ENCODE measurements at regions not wholly inside any gene's neighbourhood (a gene's known extent, or its start where the extent isn't known, plus 50 kb on each side); places are given as distances from the start of the nearest gene placed in this dataset.
"Not testable (repeated sequence)": the region's sequence is repeated elsewhere in the genome, so short reads cannot be mapped to it uniquely, and the experiment has no call there.

GRCh38 chr3:69494185-69494584 is 108.3 kb upstream of the FRMD4B start:
- no peak for DNase-seq
- no peaks in the 10 kb centered on the region for H3K36me3 Mint-ChIP-seq (ENCODE audit: low read depth)
- H3K4me3 Mint-ChIP-seq: no peak overlapping the region
- ChIA-PET CTCF (no interaction called here), POLR2A (no interaction called here)
- H3K27me3 Mint-ChIP-seq: peaks cover 3% of the 10 kb centered on the region
- H3K27ac Mint-ChIP-seq: no peak overlapping the region
- H3K4me1 Mint-ChIP-seq: no peaks in the 10 kb centered on the region
- H3K9me3 Mint-ChIP-seq: no peaks in the 10 kb centered on the region

- no peak for DNase-seq
- H3K9me3 Mint-ChIP-seq: no peaks in the 10 kb centered on the region
- no peaks in the 10 kb centered on the region for H3K4me1 Mint-ChIP-seq
- CTCF ChIA-PET: no interaction called here
- no peaks in the 10 kb centered on the region for H3K36me3 Mint-ChIP-seq (ENCODE audit: low read depth)
- H3K4me3 Mint-ChIP-seq: no peak overlapping the region
- H3K27ac Mint-ChIP-seq: no peak overlapping the region
- POLR2A ChIA-PET: no interaction called here
- H3K27me3 Mint-ChIP-seq: peaks cover 3% of the 10 kb centered on the region
Measured at GRCh38 chr3:69493157-69493556, 107.3 kb upstream of the FRMD4B start.

GRCh38 chr3:69491975-69492374 is 106.1 kb upstream of the FRMD4B start:
- Mint-ChIP-seq H3K4me1 (no peaks in the 10 kb centered on the region), H3K27me3 (peaks cover 6% of the 10 kb centered on the region), H3K4me3 (no peak overlapping the region), H3K36me3 (ENCODE audit: low read depth) (no peaks in the 10 kb centered on the region), H3K9me3 (no peaks in the 10 kb centered on the region), H3K27ac (no peak overlapping the region)
- no peak for DNase-seq
- CTCF ChIA-PET: no interaction called here
- POLR2A ChIA-PET: no interaction called here

- CTCF ChIA-PET: no interaction called here
Measured at GRCh38 chr3:69490971-69491370, 105.1 kb upstream of the FRMD4B start.

GRCh38 chr3:69490235-69490634 is 104.3 kb upstream of the FRMD4B start:
- H3K9me3 Mint-ChIP-seq: no peaks in the 10 kb centered on the region
- H3K36me3 Mint-ChIP-seq (ENCODE audit: low read depth): no peaks in the 10 kb centered on the region
- H3K4me1 Mint-ChIP-seq: no peaks in the 10 kb centered on the region
- no peak overlapping the region for H3K4me3 Mint-ChIP-seq
- POLR2A ChIA-PET: no interaction called here
- no peak overlapping the region for H3K27ac Mint-ChIP-seq
- H3K27me3 Mint-ChIP-seq: peaks cover 6% of the 10 kb centered on the region
- CTCF ChIA-PET: no interaction called here
- no peak for DNase-seq

More at GRCh38 chr3:69490971-69491370, 105.1 kb upstream of the FRMD4B start:
- DNase-seq: no peak
- no peak overlapping the region for H3K4me3 Mint-ChIP-seq
- H3K9me3 Mint-ChIP-seq: no peaks in the 10 kb centered on the region
- H3K36me3 Mint-ChIP-seq (ENCODE audit: low read depth): no peaks in the 10 kb centered on the region
- H3K4me1 Mint-ChIP-seq: no peaks in the 10 kb centered on the region
- POLR2A ChIA-PET: no interaction called here
- peaks cover 6% of the 10 kb centered on the region for H3K27me3 Mint-ChIP-seq
- H3K27ac Mint-ChIP-seq: no peak overlapping the region

GRCh38 chr3:69488026-69488425 is 102.1 kb upstream of the FRMD4B start:
- H3K4me3 Mint-ChIP-seq: no peak overlapping the region
- H3K4me1 Mint-ChIP-seq: no peaks in the 10 kb centered on the region
- POLR2A ChIA-PET: no interaction called here
- no peak overlapping the region for H3K27ac Mint-ChIP-seq
- CTCF ChIA-PET: interaction anchor here (1.1 kb wide), 1 partner anchor 208 kb away, joined by 3 read pairs; no protein-coding TSS in a partner anchor
- no peak for DNase-seq
- peaks cover 6% of the 10 kb centered on the region for H3K27me3 Mint-ChIP-seq
- no peaks in the 10 kb centered on the region for H3K36me3 Mint-ChIP-seq (ENCODE audit: low read depth)
- H3K9me3 Mint-ChIP-seq: no peaks in the 10 kb centered on the region

- H3K4me3 Mint-ChIP-seq: no peak overlapping the region
- POLR2A ChIA-PET: no interaction called here
Measured at GRCh38 chr3:69485489-69485888, 99.6 kb upstream of the FRMD4B start.

GRCh38 chr3:69484507-69485393 is 98.9 kb upstream of the FRMD4B start:
- Mint-ChIP-seq H3K36me3 (ENCODE audit: low read depth) (no peaks in the 10 kb centered on the region), H3K27me3 (peaks cover 5% of the 10 kb centered on the region), H3K4me3 (no peak overlapping the region), H3K4me1 (no peaks in the 10 kb centered on the region), H3K27ac (no peak overlapping the region), H3K9me3 (no peaks in the 10 kb centered on the region)
- POLR2A ChIA-PET: no interaction called here
- CTCF ChIA-PET: no interaction called here
- no peak for DNase-seq

More at GRCh38 chr3:69485489-69485888, 99.6 kb upstream of the FRMD4B start:
- H3K9me3 Mint-ChIP-seq: no peaks in the 10 kb centered on the region
- CTCF ChIA-PET: no interaction called here
- no peaks in the 10 kb centered on the region for H3K4me1 Mint-ChIP-seq
- no peak overlapping the region for H3K27ac Mint-ChIP-seq
- DNase-seq: no peak
- H3K36me3 Mint-ChIP-seq (ENCODE audit: low read depth): no peaks in the 10 kb centered on the region
- H3K27me3 Mint-ChIP-seq: peaks cover 8% of the 10 kb centered on the region

GRCh38 chr3:69483449-69483848 is 97.6 kb upstream of the FRMD4B start:
- Mint-ChIP-seq H3K4me3 (no peak overlapping the region), H3K36me3 (ENCODE audit: low read depth) (no peaks in the 10 kb centered on the region)
- POLR2A ChIA-PET: no interaction called here

GRCh38 chr3:69480986-69481385 is 95.1 kb upstream of the FRMD4B start:
- DNase-seq; H3K36me3 Mint-ChIP-seq (ENCODE audit: low read depth); H3K9me3 Mint-ChIP-seq; CTCF ChIA-PET; H3K27me3 Mint-ChIP-seq; H3K27ac Mint-ChIP-seq; H3K4me3 Mint-ChIP-seq; H3K4me1 Mint-ChIP-seq; POLR2A ChIA-PET: not testable (repeated sequence)

More at GRCh38 chr3:69483449-69483848, 97.6 kb upstream of the FRMD4B start:
- Mint-ChIP-seq H3K27me3 (peaks cover 5% of the 10 kb centered on the region), H3K4me1 (no peaks in the 10 kb centered on the region), H3K9me3 (no peaks in the 10 kb centered on the region), H3K27ac (no peak overlapping the region)
- CTCF ChIA-PET: no interaction called here
- no peak for DNase-seq

- no peaks in the 10 kb centered on the region for H3K9me3 Mint-ChIP-seq
- no peak for DNase-seq
- no peaks in the 10 kb centered on the region for H3K36me3 Mint-ChIP-seq (ENCODE audit: low read depth)
- H3K4me3 Mint-ChIP-seq: no peak overlapping the region
- H3K27me3 Mint-ChIP-seq: peaks cover 5% of the 10 kb centered on the region
- ChIA-PET POLR2A (no interaction called here), CTCF (no interaction called here)
- no peak overlapping the region for H3K27ac Mint-ChIP-seq
- H3K4me1 Mint-ChIP-seq: no peaks in the 10 kb centered on the region
Measured at GRCh38 chr3:69474186-69474585, 88.3 kb upstream of the FRMD4B start.

- DNase-seq: no peak
- POLR2A ChIA-PET: no interaction called here
- Mint-ChIP-seq H3K27me3 (peaks cover 6% of the 10 kb centered on the region), H3K4me3 (no peak overlapping the region), H3K36me3 (ENCODE audit: low read depth) (no peaks in the 10 kb centered on the region), H3K4me1 (no peaks in the 10 kb centered on the region), H3K27ac (no peak overlapping the region), H3K9me3 (no peaks in the 10 kb centered on the region)
- CTCF ChIA-PET: no interaction called here
Measured at GRCh38 chr3:69472093-69472492, 86.2 kb upstream of the FRMD4B start.

GRCh38 chr3:69463531-69463930 is 77.6 kb upstream of the FRMD4B start:
- ChIA-PET CTCF (no interaction called here), POLR2A (no interaction called here)
- H3K4me3 Mint-ChIP-seq: no peak overlapping the region
- H3K9me3 Mint-ChIP-seq: no peaks in the 10 kb centered on the region
- no peaks in the 10 kb centered on the region for H3K4me1 Mint-ChIP-seq
- H3K27me3 Mint-ChIP-seq: peaks cover 9% of the 10 kb centered on the region
- no peak overlapping the region for H3K27ac Mint-ChIP-seq
- DNase-seq: no peak
- H3K36me3 Mint-ChIP-seq (ENCODE audit: low read depth): no peaks in the 10 kb centered on the region

GRCh38 chr3:69462826-69463100 is 76.9 kb upstream of the FRMD4B start:
- POLR2A ChIA-PET: no interaction called here
- Mint-ChIP-seq H3K4me3 (no peak overlapping the region), H3K4me1 (no peaks in the 10 kb centered on the region), H3K9me3 (no peaks in the 10 kb centered on the region), H3K27ac (no peak overlapping the region), H3K36me3 (ENCODE audit: low read depth) (no peaks in the 10 kb centered on the region), H3K27me3 (peaks cover 10% of the 10 kb centered on the region)
- CTCF ChIA-PET: no interaction called here
- DNase-seq: no peak
